CD4-positive, alpha-beta T cell treated with Interleukin-10 for 1 hour (primary cell): ENCODE measurements at regions not wholly inside any gene's neighbourhood (a gene's known extent, or its start where the extent isn't known, plus 50 kb on each side); places are given as distances from the start of the nearest gene placed in this dataset.
"Not testable (repeated sequence)": the region's sequence is repeated elsewhere in the genome, so short reads cannot be mapped to it uniquely, and the experiment has no call there.

Experiments used
- DNase-seq: peaks from one replicate; pipeline ENCODE4 v3.0.0-alpha.2; 2020

DNA sequence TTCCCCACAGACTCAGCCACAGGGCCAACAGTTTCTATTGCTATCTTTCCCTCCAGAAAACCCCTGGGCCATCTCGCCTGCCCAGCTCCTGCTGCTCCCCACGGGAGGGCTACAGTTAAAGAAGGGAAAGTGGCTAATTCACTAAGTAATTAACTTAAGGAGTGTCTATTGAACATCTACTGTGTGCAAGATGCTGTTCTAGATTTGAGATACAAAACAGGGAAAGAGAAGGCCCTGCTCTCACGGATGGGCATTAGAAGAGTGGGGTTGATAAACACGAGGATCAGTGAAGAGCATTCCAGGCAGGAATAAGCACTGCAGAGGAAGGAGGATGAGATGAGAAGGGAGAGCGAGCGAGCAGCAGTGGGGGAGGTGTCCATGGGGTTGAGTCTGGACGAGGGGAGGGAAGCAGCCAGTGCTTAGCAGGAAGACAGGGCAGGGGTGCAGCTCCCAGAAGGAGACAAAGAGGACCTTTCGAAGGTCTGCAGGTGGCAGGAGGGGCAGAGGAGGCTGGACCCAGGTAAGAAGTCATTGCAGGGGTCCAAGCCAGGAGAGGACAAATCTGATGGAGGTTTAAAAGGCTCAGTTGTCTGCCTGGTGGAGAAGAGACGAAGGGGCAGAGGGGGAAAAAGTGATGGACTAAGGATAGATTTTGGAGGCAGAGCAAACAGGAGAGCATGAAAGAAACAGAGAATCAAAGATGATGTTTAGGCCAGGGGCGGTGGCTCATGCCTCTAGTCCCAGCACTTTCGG lies 64.7 kb downstream of the KLF15 start:
- DNase-seq, result no peak

DNA sequence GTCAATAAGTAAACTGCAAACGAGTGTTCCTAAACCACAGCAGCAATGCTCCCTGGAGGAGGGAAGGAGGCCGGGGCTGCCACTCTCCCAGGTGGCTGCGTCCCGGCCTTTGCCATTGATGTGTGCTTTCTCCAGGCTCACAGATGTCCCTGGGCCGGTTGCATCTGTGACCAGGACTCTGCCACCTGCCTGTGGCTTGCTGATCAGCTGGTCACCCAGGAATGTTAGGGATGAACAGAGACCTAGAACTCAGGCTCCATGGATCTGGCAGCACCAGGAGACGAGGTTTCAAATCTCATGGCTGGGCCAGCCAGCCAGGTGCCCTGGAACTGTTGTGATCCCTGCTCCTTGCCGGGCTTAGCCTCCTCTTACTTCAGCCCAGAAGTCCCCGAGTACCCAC lies 65.7 kb downstream of the KLF15 start:
- DNase-seq, result no peak

- DNase-seq, result no peak
Observed at GRCh38 chr3:126291061-126291460, 66.1 kb downstream of the KLF15 start.

GRCh38 chr3:126290325-126290724 lies 66.9 kb downstream of the KLF15 start:
- no peak for DNase-seq

DNA sequence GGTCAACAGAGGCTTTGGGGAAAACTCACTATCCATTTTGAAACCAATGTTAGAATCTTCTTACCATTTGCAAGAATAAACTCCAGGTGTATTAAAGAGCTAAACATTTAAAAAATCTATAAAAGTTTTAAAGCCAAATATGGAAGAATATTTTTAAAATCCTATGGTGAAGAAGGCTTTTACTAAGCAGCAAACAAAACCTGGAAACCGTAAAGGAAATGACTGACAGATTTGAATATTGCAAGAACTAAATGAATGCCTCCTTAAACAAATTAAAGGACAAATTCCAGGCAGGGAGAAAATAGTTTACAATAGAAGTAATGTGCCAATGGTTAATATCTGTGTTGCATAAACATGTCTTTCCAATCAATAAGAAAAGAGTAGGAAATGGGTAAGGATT lies 68.1 kb downstream of the KLF15 start:
- no peak for DNase-seq

- no peak for DNase-seq
Observed at GRCh38 chr3:126288314-126288713, 68.9 kb downstream of the KLF15 start.

GRCh38 chr3:126287536-126288241 lies 69.5 kb downstream of the KLF15 start:
- DNase-seq, result no peak

- DNase-seq, result no peak
Observed at GRCh38 chr3:126287171-126287535, 70.1 kb downstream of the KLF15 start.

DNA sequence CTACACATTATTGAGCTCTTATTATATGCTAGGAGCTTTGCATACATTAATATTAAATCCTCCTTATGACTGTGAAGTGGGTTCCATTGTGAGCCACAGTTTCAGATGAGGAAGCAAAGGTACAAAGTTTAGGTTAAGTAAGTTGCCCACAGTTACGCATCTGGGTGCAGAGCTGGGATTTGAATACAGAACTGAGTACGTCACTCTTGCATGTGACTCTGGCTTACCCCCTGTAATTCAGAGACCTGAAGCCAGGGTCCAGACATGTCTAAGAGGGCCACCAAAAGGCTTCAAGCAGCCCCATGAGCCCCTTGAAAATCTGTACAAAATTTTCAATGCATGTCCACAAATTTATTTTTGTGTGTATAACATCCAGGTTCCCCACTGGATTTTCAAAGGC lies 71.8 kb downstream of the KLF15 start:
- no peak for DNase-seq

DNA sequence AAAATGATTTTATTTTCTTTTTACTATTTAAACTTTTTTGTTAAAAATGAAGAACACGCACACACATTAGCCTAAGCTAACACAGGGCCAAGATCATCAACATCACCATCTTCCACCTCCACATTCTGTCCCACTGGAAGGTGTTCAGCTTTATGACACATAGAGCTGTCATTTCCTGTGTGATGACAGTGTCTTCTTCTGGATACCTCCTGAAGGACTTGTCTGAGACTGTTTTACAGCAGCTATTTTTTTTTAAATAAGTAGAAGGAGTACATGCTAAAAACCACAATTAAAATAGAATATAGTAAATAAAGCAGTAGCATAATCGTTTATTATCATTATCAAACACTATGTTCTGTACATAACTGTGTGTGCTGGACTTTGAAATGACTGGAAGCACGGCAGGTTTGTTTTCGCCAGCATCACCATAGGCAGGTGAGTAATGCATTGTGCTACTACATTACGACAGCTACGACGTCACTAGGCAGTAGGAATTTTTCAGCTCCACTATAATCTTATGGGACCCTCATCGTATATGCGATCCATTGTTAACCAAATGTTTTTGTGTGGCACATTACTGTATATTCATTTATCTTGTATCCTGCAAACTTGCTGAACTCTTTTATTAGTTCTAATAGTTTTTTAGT lies 72.8 kb downstream of the KLF15 start:
- DNase-seq, result no peak

- not testable (repeated sequence) for DNase-seq
Observed at GRCh38 chr3:126283651-126284050, 73.6 kb downstream of the KLF15 start.

- no peak for DNase-seq
Observed at GRCh38 chr3:126279853-126280252, 77.4 kb downstream of the KLF15 start.

- DNase-seq, result no peak
Observed at GRCh38 chr3:126277629-126278378, 79.4 kb downstream of the KLF15 start.

DNA sequence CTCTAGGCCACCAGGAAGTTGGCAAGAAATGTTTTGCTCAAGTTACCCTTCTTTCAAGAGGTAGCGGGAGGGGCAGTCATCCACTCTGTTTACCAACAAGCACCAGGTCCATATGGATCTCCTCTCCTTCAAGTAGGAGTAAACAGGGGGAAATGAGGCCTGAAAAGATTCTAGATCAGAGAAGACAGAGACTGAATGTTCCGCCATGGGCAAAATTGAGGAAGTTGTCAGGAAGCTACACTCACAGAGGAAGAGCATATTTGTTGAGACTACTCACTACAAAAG lies 81.6 kb downstream of the KLF15 start:
- DNase-seq, result no peak

GRCh38 chr3:126274735-126275619 lies 82.2 kb downstream of the KLF15 start:
- DNase-seq, result no peak

- no peak for DNase-seq
Observed at GRCh38 chr3:126270145-126270811, 86.9 kb downstream of the KLF15 start.

GRCh38 chr3:126269354-126269753 lies 87.9 kb downstream of the KLF15 start:
- DNase-seq, result no peak

GRCh38 chr3:126268866-126269265 lies 88.3 kb downstream of the KLF15 start:
- no peak for DNase-seq

- no peak for DNase-seq
Observed at GRCh38 chr3:126267976-126268615, 87.7 kb upstream of the ALDH1L1 start.

- no peak for DNase-seq
Observed at GRCh38 chr3:126267169-126267975, 87.0 kb upstream of the ALDH1L1 start.

GRCh38 chr3:126266850-126267168 lies 86.4 kb upstream of the ALDH1L1 start:
- DNase-seq, result no peak
